Activated B cell treated with CpG ODN at 0.5 μM for 24 hours (primary cell): ENCODE measurements at regions not wholly inside any gene's neighbourhood (a gene's known extent, or its start where the extent isn't known, plus 50 kb on each side); places are given as distances from the start of the nearest gene placed in this dataset.

ENCODE experiments used
- ATAC-seq: fragments of 200-7000 bp; cut with Tn5 transposase; one replicate; pipeline ENCODE4 v1.10.0; 2021; ENCODE audit warnings: low read depth, mild to moderate bottlenecking, moderate library complexity
- CTCF ChIA-PET: fragments of 350-600 bp; sonication (Branson Sonifier 250); formaldehyde crosslinking; loops from one replicate; lab custom pipeline; 2021; ENCODE audit warnings: antibody characterized with exemption; lab: Charles Lee
- POLR2A ChIA-PET: fragments of 350-600 bp; sonication (Branson Sonifier 250); formaldehyde crosslinking; loops from one replicate; lab custom pipeline; 2021; ENCODE audit warnings: antibody characterized with exemption; lab: Charles Lee
- DNase-seq: peaks from one replicate; pipeline ENCODE4 v3.0.0; 2022
- H3K27ac Mint-ChIP-seq: one replicate; pipeline ENCODE4 v1.8.0; 2020; ENCODE audit warnings: mixed read lengths
- H3K27me3 Mint-ChIP-seq: one replicate; pipeline ENCODE4 v1.8.0; 2021; ENCODE audit warnings: mixed read lengths
- H3K36me3 Mint-ChIP-seq: one replicate; pipeline ENCODE4 v1.8.0; 2021; ENCODE audit warnings: low read depth, mixed read lengths
- H3K4me1 Mint-ChIP-seq: one replicate; pipeline ENCODE4 v1.8.0; 2021; ENCODE audit warnings: mixed read lengths
- H3K4me3 Mint-ChIP-seq: one replicate; pipeline ENCODE4 v1.8.0; 2020; ENCODE audit warnings: mild to moderate bottlenecking, mixed read lengths
- H3K9me3 Mint-ChIP-seq: one replicate; pipeline ENCODE4 v1.8.0; 2020; ENCODE audit warnings: mixed read lengths
- CTCF ChIP-seq: fragments of 200-600 bp; IDR thresholded peaks from one replicate; pipeline ENCODE4 v1.8.0; 2022; ENCODE audit warnings: antibody characterized with exemption, mild to moderate bottlenecking
- intact Hi-C: fragments of 100-400 bp; cut with micrococcal nuclease; formaldehyde crosslinking; loops from one replicate; pipeline ENCODE4 v1.15.1; 2024

GRCh38 chr13:46486270-46486669 lies 66.7 kb upstream of the LRCH1 start:
- intact Hi-C loops = no loop called here
- Mint-ChIP-seq H3K4me1 (no peaks in the 10 kb centered on the region), H3K9me3 (peaks cover 32% of the 10 kb centered on the region), H3K36me3 (peaks cover 4% of the 10 kb centered on the region), H3K27ac (no peak overlapping the region), H3K4me3 (no peak overlapping the region), H3K27me3 (peaks cover 2% of the 10 kb centered on the region)
- ATAC-seq = no peak
- CTCF ChIA-PET = no interaction called here
- no peak for DNase-seq
- no peak for TF ChIP-seq CTCF
- POLR2A ChIA-PET = no interaction called here

- no peak for DNase-seq
- peaks cover 33% of the 10 kb centered on the region for H3K9me3 Mint-ChIP-seq
- ChIA-PET POLR2A (no interaction called here), CTCF (no interaction called here)
- H3K4me3 Mint-ChIP-seq = no peak overlapping the region
- H3K4me1 Mint-ChIP-seq = no peaks in the 10 kb centered on the region
- no peak for TF ChIP-seq CTCF
- no peak for ATAC-seq
- intact Hi-C loops = no loop called here
- H3K27me3 Mint-ChIP-seq = peaks cover 7% of the 10 kb centered on the region
- H3K27ac Mint-ChIP-seq = no peak overlapping the region
- H3K36me3 Mint-ChIP-seq = peaks cover 4% of the 10 kb centered on the region
Observed at GRCh38 chr13:46484561-46484960, 68.4 kb upstream of the LRCH1 start.

GRCh38 chr13:46481166-46481565 lies 71.8 kb upstream of the LRCH1 start:
- peaks cover 4% of the 10 kb centered on the region for H3K36me3 Mint-ChIP-seq
- peaks cover 30% of the 10 kb centered on the region for H3K9me3 Mint-ChIP-seq
- no peak for TF ChIP-seq CTCF
- DNase-seq (no peak), ATAC-seq (no peak)
- H3K4me1 Mint-ChIP-seq = no peaks in the 10 kb centered on the region
- no peak overlapping the region for H3K4me3 Mint-ChIP-seq
- peaks cover 5% of the 10 kb centered on the region for H3K27me3 Mint-ChIP-seq
- H3K27ac Mint-ChIP-seq = no peak overlapping the region
- CTCF ChIA-PET = no interaction called here
- POLR2A ChIA-PET = no interaction called here
- intact Hi-C loops = no loop called here

- H3K4me1 Mint-ChIP-seq = no peaks in the 10 kb centered on the region
- DNase-seq = no peak
Observed at GRCh38 chr13:46480131-46480530, 72.8 kb upstream of the LRCH1 start.

GRCh38 chr13:46479691-46480090 lies 73.3 kb upstream of the LRCH1 start:
- Mint-ChIP-seq H3K36me3 (peaks cover 4% of the 10 kb centered on the region), H3K27me3 (peaks cover 5% of the 10 kb centered on the region), H3K9me3 (peaks cover 17% of the 10 kb centered on the region), H3K4me3 (no peak overlapping the region), H3K27ac (no peak overlapping the region), H3K4me1 (no peaks in the 10 kb centered on the region)
- ChIA-PET POLR2A (no interaction called here), CTCF (no interaction called here)
- no peak for DNase-seq
- no peak for TF ChIP-seq CTCF
- ATAC-seq = no peak
- intact Hi-C loops = no loop called here

More at GRCh38 chr13:46480131-46480530, 72.8 kb upstream of the LRCH1 start:
- intact Hi-C loops = no loop called here
- H3K4me3 Mint-ChIP-seq = no peak overlapping the region
- ChIA-PET POLR2A (no interaction called here), CTCF (no interaction called here)
- no peak for TF ChIP-seq CTCF
- H3K9me3 Mint-ChIP-seq = peaks cover 21% of the 10 kb centered on the region
- no peak for ATAC-seq
- H3K27me3 Mint-ChIP-seq = peaks cover 5% of the 10 kb centered on the region
- no peak overlapping the region for H3K27ac Mint-ChIP-seq
- peaks cover 4% of the 10 kb centered on the region for H3K36me3 Mint-ChIP-seq
